HG03342 (cell line): ENCODE measurements at regions not wholly inside any gene's neighbourhood (a gene's known extent, or its start where the extent isn't known, plus 50 kb on each side); places are given as distances from the start of the nearest gene placed in this dataset.

Experiments
- ATAC-seq: cut with Tn5 transposase; IDR thresholded peaks from one replicate; pipeline ENCODE4 v1.9.1; 2021; ENCODE audit warnings: mild to moderate bottlenecking, moderate library complexity; ENCODE audit not compliant: unreplicated experiment

DNA sequence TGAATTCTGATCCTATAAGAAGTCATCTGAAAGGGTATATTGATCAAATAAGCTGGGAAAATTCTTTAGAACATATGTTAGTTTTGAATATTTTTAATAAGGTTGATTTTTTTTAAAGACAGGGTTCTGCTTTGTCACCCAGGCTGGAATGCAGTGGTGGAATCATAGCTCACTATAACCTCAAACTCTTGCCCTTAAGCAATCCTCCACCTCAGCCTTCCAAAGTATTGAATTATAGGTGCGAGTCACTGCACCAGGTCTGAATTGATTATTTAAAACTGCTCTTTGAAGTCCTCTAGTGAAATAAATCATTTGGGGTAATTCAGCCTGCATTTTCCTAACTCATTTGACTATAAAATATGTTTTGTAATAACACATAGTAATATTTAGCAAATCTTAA, 812.3 kb downstream of the PDHA2 start:
- no peak for ATAC-seq

DNA sequence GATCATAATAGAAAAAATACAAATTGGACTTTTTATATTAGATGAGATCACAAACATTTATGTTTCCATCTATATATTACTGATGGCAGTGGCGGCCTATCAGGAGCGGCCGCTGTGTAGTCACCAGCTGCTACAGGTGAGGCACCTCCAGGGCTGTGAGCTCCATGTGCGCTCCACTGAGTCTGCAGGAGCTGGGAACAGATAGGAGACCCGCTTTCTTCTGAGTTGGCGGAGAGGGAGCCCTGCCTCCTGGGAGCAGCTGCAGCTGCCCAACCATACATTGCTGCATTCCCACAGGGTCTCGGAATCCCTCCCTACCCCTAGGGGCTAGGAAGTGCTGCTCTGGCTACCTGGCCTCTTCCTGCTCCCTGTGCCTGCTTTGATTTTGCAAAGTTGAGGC, 812.9 kb downstream of the PDHA2 start:
- no peak for ATAC-seq

DNA sequence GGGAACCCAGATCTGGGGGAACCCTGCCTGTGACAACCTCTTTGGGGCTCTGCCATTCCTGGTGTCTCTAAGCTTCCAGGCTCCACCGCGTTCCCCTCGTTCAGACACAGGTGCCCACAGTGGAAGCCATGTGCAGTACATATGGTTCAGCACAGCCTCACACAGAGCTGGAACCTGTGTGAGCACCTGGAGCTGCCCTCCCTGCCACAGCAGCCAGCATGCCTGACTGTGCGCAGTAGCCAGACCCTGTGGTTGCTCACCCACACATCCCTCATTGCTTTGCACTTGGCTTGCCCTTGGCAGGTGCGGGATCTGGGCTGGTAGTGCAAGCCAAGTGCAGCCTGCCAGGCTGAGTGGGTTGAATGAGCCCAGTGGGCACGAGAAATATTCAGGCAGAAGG, 814.2 kb downstream of the PDHA2 start:
- no peak for ATAC-seq

DNA sequence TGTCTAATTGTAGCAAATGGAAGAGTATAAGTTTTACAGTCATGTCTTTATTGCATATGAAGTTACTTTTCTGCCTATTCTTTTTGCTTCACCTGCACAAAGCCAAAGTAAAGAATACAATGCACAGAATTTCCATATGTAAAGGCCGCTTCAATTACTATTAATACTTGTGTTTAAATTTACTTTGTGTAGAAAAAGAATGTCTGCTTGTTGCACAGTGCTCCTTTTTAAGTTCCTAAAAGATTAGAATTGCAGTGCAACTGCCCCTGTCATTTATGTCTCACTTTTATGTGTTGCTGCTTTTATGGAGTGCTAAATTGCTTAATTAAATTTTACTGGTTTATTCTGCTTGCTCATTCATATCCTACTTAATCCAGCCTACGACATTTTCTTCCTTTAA, 830.5 kb downstream of the PDHA2 start:
- ATAC-seq, result no peak

DNA sequence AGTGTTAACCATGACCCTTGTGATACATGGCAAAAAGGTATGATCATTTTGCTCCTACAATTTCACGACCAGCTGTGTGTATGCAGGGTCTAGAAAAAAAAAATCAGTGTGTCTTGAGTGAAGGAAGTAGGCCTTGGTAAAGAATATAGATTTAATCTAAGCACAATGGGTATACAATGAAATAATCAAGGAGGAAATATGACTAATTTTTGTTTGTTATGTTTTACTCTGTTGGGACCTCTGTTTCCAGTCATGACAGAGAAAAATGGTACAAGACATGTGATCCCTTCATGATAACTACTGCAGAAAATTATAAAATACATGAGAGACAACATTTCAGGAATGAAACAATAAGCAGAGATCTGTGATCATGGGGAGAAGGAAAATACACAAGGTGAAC, 835.5 kb downstream of the PDHA2 start:
- ATAC-seq, result no peak

DNA sequence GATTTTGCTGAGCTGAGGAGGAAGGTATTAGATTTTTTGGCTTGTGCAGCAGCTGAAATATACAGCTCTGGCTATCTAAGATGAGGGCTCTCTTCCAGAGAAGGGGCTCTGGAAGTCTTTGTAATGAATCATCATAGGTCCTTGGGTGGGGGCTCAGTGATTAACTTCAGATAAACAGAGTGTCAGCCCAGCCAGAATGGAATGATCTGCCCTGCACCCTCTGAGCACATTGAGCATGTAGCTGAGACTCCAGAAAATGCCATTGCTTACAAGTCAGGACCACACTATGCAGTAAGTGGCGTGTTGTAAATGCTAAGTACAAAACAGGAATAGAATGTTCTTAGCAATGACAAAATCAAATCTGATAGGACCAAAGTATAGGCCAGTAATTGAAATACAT, 836.0 kb downstream of the PDHA2 start:
- ATAC-seq, result no peak

DNA sequence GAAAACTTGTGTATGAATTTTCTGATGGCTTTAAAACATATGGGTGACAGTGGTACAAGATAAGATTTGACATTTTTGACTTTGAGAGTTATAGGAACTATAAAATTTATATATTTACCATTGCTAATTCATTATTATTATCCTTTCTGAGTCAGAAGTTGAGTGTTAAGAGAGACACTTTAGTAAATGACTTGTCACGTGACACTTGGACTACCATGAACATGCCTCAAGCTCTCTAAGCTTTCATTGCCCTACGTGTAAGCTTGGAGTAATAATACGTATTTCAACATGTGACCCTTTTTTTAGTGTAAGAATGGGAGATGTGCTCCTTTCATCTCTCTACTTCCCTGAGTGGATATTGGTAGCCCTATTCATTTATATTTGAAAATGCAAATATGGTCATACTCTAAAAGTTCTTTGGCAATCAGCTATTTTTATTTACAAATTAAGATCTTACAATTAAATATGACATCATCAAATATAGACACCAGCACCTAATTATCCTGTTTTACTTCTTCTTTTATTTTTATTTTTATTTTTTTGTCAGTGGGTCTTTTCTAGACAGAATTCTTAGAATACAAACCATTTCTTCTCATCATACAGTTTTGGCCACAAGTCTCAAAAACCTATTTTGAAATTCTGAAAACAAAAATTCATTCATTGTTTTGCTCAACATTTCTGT, 837.0 kb downstream of the PDHA2 start:
- ATAC-seq, result no peak

DNA sequence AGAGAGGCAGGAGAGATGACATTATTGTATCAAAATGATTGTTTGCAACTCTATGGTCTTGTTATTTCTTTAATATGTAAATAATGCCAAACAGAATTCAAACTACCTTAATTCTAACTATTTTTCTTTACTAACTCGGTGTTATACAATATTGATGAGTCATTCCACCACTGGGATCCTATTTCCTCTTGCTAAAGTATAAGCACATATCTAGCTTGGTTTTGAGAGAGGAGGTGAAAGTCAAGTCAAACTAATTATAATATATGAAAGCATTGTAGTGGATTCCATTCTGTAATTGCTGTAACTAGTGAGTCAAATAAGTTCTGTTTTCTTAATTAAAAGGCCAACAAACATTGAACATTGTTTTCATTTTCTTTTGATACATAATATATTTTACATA, 837.6 kb downstream of the PDHA2 start:
- ATAC-seq, result no peak

DNA sequence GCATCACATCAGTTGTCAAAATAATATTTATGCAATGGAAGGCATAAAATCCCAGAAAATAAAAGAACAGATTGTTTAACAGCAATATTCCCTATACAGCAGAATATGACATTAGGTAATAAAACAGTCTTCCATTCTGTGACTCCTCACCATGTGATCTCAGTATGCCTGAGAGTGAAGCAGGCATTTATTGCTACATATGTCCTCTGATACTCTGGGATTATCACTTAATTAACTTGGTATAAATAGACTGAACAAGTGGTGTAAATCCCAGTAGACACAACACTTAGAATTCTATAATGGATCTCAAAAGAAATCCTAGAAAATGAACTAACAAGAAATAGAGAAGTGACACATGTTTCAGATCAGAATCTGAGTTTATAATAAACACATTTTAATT, 841.3 kb downstream of the PDHA2 start:
- ATAC-seq, result no peak

DNA sequence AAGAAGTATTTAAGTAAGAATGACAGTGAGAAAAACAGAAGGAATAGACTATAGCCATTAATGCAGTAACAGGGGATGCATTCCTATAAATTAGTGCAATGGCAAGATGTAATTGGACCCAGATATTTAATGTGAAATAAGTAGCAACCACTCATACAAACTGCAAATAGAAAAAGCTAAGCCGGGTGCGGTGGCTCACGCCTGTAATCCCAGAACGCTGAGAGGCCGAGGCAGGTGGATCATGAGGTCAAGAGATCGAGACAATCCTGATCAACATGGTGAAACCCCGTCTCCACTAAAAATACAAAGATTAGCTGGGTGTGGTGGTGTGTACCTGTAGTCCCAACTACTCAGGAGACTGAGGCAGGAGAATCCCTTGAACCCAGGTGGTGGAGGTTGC, 845.8 kb downstream of the PDHA2 start:
- no peak for ATAC-seq

DNA sequence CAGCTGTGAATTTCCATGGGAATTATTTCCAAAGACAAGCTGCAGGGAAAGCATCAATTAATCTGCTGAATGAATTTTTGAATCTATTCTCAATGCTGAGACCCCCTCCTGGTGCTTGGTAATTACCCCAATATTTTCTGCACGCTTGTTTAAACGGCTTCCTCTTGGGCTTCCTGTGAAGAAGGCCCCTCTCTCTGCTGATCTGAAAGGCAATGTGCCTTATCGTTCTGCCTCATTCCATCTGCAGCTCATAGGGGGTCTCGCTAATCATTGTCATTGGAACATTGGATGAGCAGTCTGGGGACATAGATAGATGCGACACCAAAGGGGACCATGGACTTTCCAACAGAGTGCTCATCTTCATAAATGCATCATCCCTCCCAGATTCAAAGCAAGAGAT, 851.6 kb downstream of the PDHA2 start:
- no peak for ATAC-seq

DNA sequence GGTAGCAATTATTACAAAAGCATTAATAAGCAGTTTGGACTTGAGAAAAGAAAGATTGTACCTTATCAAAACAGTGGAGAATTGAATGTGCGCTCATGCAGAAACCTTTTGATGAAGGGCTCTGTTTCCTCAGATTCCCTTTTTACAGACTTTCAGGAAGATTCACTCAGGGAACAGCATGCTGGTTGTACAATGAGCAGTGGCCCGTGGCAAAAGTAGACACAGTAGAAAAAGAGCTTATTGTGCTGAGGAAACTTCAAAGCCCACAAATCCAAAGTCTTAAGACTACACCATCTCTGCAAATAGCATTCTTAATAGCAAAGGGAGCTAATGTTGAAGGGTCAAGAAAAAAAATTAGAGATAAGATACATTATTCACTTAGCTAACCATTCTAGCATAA, 858.9 kb downstream of the PDHA2 start:
- no peak for ATAC-seq

DNA sequence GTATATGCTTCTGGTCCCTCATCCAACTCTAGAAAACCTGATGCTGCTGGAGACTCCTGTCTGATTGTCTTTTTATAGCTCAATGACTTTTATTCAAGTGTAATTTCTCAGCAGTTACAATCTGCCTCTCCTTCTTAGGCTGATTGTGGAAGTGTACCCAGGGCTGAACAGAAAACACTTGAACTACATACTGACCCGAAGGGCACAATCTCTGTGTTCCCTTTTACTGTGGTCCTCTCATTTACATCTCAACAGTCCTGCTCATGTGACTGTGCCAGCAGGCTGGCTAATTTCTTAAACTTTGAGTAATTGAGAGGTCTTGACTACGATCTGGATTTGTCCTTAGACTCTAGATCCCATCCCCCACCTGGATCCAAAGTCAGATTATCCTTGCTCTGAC, 863.4 kb downstream of the PDHA2 start:
- ATAC-seq, result no peak

DNA sequence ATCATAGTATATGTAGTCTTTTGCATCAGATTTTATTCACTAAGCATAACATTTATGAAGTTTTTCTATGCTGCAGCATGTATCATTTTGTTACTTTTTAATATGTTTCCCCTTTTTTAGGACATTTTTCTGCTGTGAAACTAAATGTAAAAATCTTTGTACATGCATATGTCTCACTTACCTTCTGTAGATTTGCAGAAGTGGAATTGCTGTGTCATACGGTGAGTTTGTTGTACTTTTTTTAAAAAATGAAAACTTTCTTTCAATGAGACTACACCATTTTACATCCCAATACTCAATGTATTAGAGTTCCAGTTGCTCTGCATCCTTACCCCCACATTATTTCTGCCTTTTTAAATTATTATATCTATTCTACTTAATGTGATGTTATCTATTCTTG, 868.9 kb downstream of the PDHA2 start:
- no peak for ATAC-seq

DNA sequence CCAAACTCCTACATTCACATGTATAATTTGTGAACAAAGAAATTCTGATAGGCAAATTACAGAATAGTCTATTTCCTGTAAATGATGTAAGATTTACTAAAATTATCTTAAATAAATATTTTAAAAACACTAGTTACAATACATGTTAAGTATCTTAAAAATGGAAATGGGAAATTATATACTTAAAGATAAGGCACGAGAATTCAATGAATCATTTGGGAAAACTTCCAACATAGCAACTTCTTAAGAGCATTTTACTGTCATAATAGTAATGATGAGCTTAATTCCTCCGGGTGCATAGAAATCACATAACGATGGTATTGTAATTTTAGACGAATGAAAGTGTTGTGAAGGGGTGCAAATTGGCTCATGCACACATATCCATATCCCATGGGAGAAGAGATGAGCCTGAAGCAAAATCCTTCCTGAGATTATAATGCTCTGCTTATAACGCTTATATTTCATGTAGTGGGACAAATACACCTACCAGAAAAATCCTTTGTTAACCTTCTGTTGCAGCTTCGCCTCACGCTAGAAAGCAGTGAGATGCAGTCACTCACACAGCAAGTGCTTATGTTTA, 873.5 kb downstream of the PDHA2 start:
- ATAC-seq, result no peak

DNA sequence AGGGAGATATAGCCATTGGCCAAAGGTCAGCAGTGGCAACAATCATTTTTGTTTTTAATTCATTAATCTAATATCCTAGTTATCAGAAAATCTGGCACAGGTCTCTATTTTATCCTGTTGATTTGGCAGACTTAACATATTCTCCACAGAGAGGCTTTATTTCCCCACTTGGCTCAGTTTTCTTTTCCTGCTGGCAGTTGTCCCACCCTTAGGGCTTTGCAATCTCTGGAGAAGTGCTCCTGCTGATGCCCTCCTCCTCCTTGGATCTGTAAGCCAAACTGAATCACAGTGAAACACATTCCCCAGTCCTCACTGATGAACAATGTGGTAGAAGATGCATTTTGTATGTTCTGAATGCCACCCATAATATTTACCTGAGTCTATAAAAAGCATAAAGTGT, 889.7 kb downstream of the PDHA2 start:
- no peak for ATAC-seq

DNA sequence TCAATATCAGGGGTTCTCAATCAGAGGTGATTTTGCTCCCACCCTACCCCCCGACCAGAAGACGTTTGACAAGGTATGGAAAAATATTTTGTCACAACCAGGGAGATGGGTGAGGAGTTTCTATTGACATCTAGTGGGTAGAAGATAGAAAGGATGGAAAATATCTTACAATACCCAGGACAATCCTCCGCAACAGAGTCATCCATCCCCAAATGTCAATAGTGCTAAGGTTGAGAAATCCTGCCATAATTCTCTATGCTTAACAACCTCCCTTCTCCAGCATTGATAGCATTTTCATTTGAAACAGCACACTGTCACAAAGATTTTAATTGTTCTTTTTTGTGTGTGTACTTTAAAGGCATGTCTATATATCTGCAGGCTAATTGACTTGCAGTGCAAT, 890.5 kb downstream of the PDHA2 start:
- no peak for ATAC-seq

DNA sequence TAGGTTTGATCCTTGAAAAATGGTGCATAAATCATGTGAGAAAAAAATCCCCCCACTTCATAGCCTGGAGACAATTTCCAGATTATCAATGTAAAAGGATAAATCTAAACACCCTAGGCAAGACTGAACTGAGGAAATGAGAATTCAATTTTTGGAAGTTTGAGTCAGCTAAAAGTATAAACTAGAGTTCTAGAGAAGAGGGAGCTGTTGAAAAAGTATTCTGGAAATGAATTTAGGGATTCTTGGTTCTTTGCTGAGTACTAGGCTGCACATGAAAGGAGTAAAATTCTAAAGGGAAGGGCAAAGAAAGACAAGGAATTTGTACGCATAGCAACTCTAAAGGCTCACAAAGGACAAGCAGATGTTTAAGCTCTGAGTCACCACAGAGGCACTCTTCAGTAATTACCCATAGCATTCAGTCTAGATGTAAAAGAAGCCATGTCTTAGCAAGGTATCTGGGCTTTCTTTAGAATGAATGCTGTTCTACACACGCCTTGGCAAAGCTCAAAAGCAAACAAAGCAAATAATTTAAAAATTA, 896.5 kb downstream of the PDHA2 start:
- ATAC-seq, result no peak

DNA sequence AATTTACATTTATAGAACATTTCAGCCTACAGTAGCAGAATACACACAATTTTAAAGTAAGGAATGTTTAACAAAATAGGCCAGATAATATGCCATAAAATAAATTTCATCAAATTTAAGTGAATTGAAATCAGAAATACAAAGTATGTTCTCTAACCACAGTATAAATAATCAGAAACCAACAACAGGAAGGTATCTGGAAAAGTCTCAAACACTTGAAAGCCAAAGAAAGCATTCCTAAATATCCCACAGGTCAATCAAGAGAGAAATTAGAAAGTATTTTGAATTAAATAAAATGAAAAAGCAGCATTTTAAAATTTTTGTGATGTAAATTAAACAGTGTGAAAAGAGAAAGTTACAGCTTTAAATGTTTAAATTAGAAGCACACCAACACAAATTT, 899.2 kb downstream of the PDHA2 start:
- ATAC-seq, result no peak

DNA sequence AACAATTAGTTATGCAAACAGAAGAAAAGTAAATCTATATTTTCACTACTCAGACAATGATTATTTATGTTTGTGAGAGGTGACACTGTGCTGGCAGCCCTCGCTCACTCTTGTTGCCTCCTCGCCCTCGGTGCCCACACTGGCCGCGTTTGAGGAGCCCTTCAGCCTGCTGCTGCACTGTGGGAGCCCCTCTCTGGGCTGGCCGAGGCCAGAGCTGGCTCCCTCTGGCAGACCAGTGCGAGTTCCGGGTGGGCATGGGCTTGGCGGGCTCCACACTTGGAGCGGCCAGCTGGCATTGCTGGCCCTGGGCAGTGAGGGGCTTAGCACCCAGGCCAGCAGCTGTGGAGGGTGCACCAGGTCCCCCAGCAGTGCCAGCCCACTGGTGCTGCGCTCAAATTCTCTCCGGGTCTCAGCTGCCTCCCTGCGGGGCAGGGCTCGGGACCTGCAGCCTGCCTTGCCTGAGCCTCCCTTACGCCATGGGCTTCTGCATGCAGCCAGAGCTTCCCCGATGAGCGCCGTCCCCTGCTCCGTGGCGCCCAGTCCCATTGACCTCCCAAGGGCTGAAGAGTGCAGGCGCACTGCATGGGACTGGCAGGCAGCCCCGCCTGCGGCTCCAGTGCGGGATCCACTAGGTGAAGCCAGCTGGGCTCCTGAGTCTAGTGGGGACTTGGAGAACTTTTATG, 902.6 kb downstream of the PDHA2 start:
- no peak for ATAC-seq

DNA sequence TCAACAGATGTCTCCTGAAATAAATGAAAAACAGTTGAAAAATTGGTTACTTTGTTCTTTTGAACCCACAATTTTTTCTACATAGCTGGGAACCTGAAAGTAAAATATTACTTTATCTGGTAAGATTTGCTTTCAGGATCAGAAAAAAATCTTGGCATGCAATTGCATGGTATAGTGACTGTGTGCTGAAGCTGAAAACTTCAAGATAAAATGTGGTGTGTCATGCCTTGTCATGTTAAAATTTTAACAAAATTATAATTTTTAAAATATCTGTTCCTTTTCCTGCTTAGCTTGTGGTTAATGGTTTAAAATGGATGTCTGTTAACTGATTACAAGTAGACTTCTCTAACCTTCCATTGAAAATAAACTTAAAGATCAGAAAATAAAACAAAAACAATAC, 904.8 kb downstream of the PDHA2 start:
- no peak for ATAC-seq

DNA sequence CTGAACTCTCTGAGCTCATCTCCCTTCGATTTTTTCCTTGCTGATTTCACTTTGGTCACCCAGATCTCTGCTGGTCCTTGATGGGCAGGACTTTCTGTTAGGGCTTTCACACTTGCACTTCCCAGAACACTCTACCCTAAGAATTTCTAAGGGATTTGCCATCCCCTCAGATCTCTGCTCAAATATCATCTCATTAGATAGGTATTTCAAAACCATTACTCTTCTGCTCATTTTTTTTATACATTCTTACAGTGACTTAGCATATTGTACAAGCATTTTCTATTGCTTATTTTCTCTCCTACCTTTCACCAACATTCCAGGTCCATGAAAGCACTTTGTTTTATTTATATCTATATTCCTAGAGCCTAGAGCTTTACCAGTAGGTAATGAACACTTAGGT, 913.3 kb downstream of the PDHA2 start:
- no peak for ATAC-seq
